ENCODE measurements at regions not wholly inside any gene's neighbourhood (a gene's known extent, or its start where the extent isn't known, plus 50 kb on each side); places are given as distances from the start of the nearest gene placed in this dataset.

DNA sequence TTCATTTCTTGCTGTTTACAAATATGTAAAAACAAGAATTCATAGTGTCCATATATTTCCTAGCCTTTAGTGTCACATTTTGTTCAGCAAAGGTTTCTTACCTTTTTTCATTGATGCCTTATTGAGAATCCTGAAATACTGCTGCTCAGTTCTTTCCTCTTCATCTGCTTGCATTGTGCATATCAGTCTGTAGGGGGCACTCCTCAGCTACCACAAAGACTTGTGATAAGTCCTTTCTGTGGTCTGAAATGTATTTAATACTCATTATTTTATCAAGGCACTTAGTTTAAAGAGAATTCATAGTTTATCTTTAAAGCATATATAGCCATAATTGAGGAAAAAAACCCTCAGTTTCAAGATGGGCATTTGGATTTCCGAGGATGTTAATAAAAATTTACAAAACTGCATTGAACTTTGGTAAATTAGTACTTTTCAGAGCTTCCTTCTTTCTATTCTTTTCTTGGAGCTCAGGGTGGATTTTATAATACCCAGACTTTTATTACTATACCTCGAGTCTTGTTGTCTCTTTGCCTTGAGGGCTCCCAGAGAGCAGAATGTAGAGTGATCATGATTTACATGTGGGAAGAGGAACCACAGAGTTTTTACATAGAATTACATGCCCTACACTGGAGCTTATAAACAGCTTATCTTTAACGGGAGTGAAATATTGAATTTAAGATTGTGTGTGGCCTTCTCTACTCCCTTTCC lies 570.1 kb downstream of the PLCL1 start:
- Mint-ChIP-seq H3K9me3 (no peaks in the 10 kb centered on the region), H3K4me3 (no peak overlapping the region), H3K27me3 (peaks cover 59% of the 10 kb centered on the region), H3K27ac (no peak overlapping the region), H3K36me3 (ENCODE audit: low read depth) (no peaks in the 10 kb centered on the region), H3K4me1 (ENCODE audit: low read depth) (peaks cover 10% of the 10 kb centered on the region)
- no peak for DNase-seq

DNA sequence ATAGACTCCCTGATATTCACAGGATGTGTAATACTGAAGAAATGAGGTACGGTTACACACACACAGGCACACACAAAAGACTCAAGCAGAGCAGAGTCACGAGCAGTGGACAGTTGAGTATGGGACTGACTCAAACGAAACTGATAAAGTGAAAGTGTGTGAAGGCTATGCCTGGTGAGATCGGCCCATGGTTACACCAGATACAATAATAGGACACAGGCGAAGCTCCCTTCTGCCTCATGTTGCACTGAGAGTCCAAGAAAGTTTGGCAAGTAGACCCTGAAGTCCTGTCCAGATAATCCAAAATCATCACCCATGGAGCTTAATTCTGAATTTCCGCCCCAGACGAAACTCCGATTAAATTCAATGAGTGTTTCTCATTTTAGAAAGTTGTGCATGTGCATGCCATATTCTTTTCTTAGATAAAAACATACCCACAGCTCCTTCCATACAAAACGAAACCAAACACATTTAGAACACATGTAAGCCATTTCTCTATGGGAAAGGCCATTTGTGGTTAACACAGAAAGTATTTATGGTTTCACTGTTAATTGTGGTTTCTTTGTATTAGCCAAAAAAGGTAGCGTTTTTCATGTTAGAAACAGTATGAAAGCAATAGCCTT lies 567.6 kb downstream of the PLCL1 start:
- H3K4me3 Mint-ChIP-seq, result no peak overlapping the region
- H3K9me3 Mint-ChIP-seq, result no peaks in the 10 kb centered on the region
- H3K4me1 Mint-ChIP-seq (ENCODE audit: low read depth), result peaks cover 9% of the 10 kb centered on the region
- H3K27me3 Mint-ChIP-seq, result peaks cover 50% of the 10 kb centered on the region
- no peak for DNase-seq
- no peak overlapping the region for H3K27ac Mint-ChIP-seq
- H3K36me3 Mint-ChIP-seq (ENCODE audit: low read depth), result no peaks in the 10 kb centered on the region

DNA sequence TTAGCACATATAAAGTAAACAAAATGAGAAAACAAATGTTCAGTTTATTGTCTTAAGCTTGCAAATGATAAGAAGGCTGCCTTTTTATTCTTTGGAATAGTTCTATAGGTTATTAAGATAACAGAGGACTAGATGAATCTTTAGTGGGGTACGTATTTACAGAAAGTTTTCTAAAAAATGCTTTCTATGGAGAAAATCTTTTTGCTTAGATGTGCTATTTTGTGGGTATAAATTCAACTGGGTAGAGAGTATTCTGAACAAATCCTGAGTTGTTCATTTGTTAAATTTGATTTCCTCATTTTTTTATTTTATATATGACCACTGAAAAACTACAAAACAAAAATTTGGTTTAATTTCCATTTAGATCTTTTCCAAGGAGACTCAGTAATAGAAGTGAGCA lies 566.9 kb downstream of the PLCL1 start:
- Mint-ChIP-seq H3K4me3 (no peak overlapping the region), H3K4me1 (ENCODE audit: low read depth) (peaks cover 9% of the 10 kb centered on the region), H3K9me3 (no peaks in the 10 kb centered on the region), H3K27ac (no peak overlapping the region), H3K27me3 (peaks cover 45% of the 10 kb centered on the region), H3K36me3 (ENCODE audit: low read depth) (no peaks in the 10 kb centered on the region)
- DNase-seq, result no peak

DNA sequence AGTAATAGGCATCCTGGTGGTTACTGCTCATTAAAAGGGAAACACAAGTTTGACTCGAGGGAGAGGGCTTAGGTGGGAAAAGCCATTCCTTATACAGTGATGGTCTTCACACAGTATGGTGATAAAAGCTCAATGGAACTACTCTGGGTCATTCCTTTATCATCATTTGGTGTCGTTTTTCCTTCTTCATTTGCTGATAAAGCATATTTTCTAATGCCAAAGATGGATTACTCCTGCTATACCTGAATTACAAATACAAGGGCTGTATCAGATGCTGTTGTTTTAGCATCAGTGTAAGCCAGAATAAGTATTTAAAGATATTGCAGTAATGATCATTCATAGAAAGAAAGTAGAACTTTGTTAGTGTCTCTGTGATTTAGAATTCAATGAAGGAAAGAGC lies 563.7 kb downstream of the PLCL1 start:
- peaks cover 37% of the 10 kb centered on the region for H3K27me3 Mint-ChIP-seq
- peaks cover 9% of the 10 kb centered on the region for H3K4me1 Mint-ChIP-seq (ENCODE audit: low read depth)
- DNase-seq, result no peak
- no peak overlapping the region for H3K27ac Mint-ChIP-seq
- H3K9me3 Mint-ChIP-seq, result no peaks in the 10 kb centered on the region
- H3K36me3 Mint-ChIP-seq (ENCODE audit: low read depth), result no peaks in the 10 kb centered on the region
- H3K4me3 Mint-ChIP-seq, result no peak overlapping the region

DNA sequence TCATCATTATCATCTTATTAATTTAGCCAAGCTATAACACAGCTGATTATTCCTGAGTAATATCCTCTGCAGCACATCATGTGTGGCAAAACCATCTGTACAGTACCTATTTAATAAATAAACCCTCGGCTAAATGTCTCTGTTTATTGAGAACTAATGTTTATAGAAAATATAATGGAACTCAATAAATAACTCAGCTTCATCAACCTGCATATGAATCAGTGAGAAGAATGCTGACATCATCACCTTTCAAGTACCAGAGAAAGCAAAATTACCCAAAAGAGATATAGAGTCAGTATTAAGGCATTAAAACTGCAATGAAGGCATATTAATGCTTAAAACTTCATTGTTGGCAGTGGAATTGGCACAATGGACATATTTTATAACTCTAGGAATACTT lies 558.3 kb downstream of the PLCL1 start:
- no peak for DNase-seq
- no peak overlapping the region for H3K4me3 Mint-ChIP-seq
- no peaks in the 10 kb centered on the region for H3K36me3 Mint-ChIP-seq (ENCODE audit: low read depth)
- no peaks in the 10 kb centered on the region for H3K4me1 Mint-ChIP-seq (ENCODE audit: low read depth)
- H3K27ac Mint-ChIP-seq, result no peak overlapping the region
- H3K27me3 Mint-ChIP-seq, result peaks cover 30% of the 10 kb centered on the region
- no peaks in the 10 kb centered on the region for H3K9me3 Mint-ChIP-seq

DNA sequence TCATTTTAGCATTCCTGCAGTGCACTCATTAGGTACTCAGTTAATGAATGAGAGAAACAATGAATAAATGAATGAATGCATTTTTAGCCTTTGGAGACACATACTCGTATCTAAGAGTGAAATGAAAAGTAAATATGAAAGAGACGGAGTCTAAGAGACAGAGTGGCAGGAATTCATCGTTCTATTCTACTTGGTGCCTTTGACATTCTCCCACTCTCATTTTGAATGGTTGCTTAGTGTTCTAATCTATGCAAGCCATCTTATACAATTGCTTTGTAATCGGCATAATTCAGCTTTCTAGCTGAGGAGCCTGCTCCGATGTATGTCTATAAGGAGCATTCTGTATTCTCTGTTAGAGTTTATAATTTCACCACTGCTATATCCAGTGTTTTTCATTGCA lies 554.9 kb downstream of the PLCL1 start:
- Mint-ChIP-seq H3K27me3 (peaks cover 41% of the 10 kb centered on the region), H3K4me1 (ENCODE audit: low read depth) (no peaks in the 10 kb centered on the region), H3K27ac (no peak overlapping the region), H3K9me3 (no peaks in the 10 kb centered on the region), H3K4me3 (no peak overlapping the region), H3K36me3 (ENCODE audit: low read depth) (no peaks in the 10 kb centered on the region)
- DNase-seq, result no peak

DNA sequence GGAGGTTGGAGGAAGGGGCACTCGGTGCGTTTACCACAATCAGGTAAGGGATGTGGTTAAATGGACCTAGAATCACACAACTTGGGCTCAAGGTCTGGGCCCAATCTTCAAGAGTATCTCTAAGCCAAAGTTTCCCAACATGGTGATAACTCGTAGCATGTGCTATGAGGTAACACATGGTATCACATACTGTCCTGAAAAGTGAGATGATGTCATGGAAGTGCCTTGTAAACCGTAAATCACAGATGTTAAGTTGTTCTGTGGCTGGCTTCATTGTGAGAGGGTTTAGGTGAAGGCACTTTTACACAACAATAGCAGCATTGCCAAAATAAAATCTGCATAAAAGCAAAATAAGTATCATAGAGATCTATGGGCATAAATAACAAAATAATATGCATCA lies 551.8 kb downstream of the PLCL1 start:
- peaks cover 52% of the 10 kb centered on the region for H3K27me3 Mint-ChIP-seq
- H3K9me3 Mint-ChIP-seq, result no peaks in the 10 kb centered on the region
- no peak overlapping the region for H3K4me3 Mint-ChIP-seq
- no peaks in the 10 kb centered on the region for H3K4me1 Mint-ChIP-seq (ENCODE audit: low read depth)
- no peak for DNase-seq
- H3K27ac Mint-ChIP-seq, result no peak overlapping the region
- H3K36me3 Mint-ChIP-seq (ENCODE audit: low read depth), result no peaks in the 10 kb centered on the region

DNA sequence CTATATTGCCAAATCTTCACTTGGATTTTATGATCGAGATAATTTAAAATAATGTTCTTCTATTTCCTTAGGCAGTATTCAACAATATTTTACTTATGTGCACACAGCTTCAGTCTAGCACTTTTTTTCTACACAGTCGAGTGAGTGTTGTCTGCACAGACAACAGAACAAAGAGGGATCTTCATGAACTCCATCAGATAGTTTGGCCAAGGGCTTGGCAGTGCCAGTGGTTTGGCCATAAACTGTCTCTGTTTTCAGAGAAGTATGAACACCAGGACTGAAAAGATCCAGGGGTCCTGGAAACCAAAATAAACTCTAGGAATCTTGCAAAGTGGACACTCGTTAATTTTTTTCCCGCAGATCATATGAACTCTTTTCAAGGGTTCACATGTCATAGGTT lies 547.3 kb downstream of the PLCL1 start:
- no peak overlapping the region for H3K27ac Mint-ChIP-seq
- no peaks in the 10 kb centered on the region for H3K9me3 Mint-ChIP-seq
- no peak overlapping the region for H3K4me3 Mint-ChIP-seq
- DNase-seq, result no peak
- no peaks in the 10 kb centered on the region for H3K4me1 Mint-ChIP-seq (ENCODE audit: low read depth)
- peaks cover 31% of the 10 kb centered on the region for H3K27me3 Mint-ChIP-seq
- no peaks in the 10 kb centered on the region for H3K36me3 Mint-ChIP-seq (ENCODE audit: low read depth)

DNA sequence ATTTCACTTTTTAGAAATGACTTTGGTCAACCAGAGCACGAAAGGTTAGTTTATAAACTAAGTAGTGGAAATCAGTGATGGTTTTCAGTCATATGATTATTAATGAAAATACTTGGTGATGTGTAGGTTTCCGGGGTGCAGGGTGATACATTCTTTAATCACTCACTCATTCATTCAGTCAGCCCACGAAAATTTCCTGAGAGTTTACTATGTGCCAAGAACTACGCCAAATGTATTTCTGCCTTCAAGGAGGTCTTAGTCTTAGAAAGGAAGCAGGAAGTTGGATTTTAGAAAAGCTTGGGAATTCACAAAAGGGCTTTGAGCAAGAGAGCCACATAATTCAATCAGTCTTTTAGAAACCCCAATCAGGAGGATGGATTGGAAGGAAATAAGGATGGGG lies 543.6 kb downstream of the PLCL1 start:
- peaks cover 3% of the 10 kb centered on the region for H3K4me1 Mint-ChIP-seq (ENCODE audit: low read depth)
- H3K9me3 Mint-ChIP-seq, result no peaks in the 10 kb centered on the region
- H3K27me3 Mint-ChIP-seq, result peaks cover 27% of the 10 kb centered on the region
- DNase-seq, result no peak
- no peaks in the 10 kb centered on the region for H3K36me3 Mint-ChIP-seq (ENCODE audit: low read depth)
- no peak overlapping the region for H3K27ac Mint-ChIP-seq
- H3K4me3 Mint-ChIP-seq, result no peak overlapping the region

DNA sequence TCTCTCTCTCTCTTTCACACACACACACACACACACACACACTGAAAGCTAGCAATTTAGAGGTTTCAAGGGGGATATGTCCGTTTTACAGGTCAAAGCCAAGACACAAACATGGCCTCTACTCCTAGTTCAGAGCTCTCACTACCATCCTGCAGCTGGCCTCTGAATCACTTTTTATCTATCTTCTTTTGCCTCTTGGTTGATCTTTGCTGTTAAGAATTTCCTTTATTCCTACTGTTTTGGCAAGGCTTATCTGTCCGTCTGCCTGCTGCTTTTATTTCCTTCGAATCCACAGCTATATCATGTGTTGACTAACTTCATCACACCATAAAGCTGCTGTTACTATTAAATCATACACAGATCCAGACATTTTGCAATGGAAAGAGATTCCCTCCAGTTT lies 543.0 kb downstream of the PLCL1 start:
- no peak overlapping the region for H3K27ac Mint-ChIP-seq
- H3K36me3 Mint-ChIP-seq (ENCODE audit: low read depth), result no peaks in the 10 kb centered on the region
- H3K27me3 Mint-ChIP-seq, result peaks cover 24% of the 10 kb centered on the region
- no peak for DNase-seq
- H3K4me1 Mint-ChIP-seq (ENCODE audit: low read depth), result peaks cover 3% of the 10 kb centered on the region
- H3K4me3 Mint-ChIP-seq, result no peak overlapping the region
- H3K9me3 Mint-ChIP-seq, result no peaks in the 10 kb centered on the region

DNA sequence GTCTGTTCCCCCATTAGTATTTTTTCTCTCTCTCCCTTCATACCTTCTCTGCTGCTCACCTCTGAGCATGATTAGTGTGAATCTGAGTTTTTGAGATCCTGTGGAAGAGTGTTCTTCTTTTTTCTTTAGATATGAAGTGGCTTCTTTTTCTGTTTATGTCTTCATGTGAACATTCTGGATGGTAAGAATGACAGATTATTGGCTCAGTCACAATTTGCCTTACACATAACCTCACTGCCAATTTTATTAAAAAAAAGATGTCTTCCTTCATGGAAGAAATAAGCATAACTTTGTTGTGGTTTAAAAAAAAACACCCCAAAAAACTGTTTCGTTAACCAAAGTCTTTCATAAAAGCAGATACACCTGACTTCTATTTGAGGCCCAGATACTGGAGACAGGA lies 539.1 kb downstream of the PLCL1 start:
- Mint-ChIP-seq H3K4me1 (ENCODE audit: low read depth) (peaks cover 3% of the 10 kb centered on the region), H3K36me3 (ENCODE audit: low read depth) (no peaks in the 10 kb centered on the region), H3K27me3 (peaks cover 25% of the 10 kb centered on the region), H3K27ac (no peak overlapping the region), H3K4me3 (no peak overlapping the region), H3K9me3 (no peaks in the 10 kb centered on the region)
- no peak for DNase-seq

DNA sequence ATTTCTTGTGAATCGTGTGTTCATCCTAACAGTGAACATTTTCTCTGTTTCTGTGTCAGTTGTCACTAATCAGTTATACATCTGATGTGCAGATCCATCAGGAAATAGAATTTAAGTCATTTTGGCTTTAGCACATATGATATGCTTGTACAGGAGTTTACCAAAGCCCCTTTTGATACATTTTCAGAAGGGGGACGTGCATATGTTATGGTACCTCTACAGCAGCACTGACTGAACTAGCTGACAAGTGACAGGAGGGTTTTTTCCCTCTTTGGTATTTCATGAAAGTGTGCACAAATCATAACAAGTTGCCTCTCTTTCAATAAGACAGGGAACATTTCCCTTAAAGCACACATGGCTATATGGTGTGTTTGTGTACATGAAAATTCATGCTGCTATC lies 536.5 kb downstream of the PLCL1 start:
- H3K27me3 Mint-ChIP-seq, result peaks cover 39% of the 10 kb centered on the region
- H3K36me3 Mint-ChIP-seq (ENCODE audit: low read depth), result no peaks in the 10 kb centered on the region
- no peak for DNase-seq
- no peak overlapping the region for H3K4me3 Mint-ChIP-seq
- no peak overlapping the region for H3K27ac Mint-ChIP-seq
- H3K9me3 Mint-ChIP-seq, result no peaks in the 10 kb centered on the region
- H3K4me1 Mint-ChIP-seq (ENCODE audit: low read depth), result peaks cover 3% of the 10 kb centered on the region

DNA sequence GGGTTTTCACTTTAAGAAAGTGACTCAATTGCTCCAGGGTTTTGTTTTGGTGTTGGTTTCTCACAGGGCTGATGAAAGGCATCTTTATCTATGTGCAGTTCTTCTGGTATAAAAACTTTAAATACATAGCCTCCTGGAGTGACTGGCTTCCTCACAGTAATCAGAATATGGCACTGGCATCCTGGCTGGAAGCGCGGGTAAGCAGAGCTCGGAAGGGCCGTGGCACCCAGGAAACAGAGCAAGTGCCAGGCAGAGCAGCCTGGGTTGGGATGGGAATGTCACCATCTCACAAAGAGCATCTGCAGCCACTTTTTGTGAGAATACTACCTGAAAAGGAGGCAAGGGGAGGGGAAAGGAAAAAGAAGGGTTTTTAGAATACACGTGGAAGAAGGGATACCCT lies 534.7 kb downstream of the PLCL1 start:
- no peaks in the 10 kb centered on the region for H3K36me3 Mint-ChIP-seq (ENCODE audit: low read depth)
- no peaks in the 10 kb centered on the region for H3K9me3 Mint-ChIP-seq
- H3K4me1 Mint-ChIP-seq (ENCODE audit: low read depth), result peaks cover 3% of the 10 kb centered on the region
- no peak overlapping the region for H3K27ac Mint-ChIP-seq
- DNase-seq, result no peak
- peaks cover 35% of the 10 kb centered on the region for H3K27me3 Mint-ChIP-seq
- no peak overlapping the region for H3K4me3 Mint-ChIP-seq

DNA sequence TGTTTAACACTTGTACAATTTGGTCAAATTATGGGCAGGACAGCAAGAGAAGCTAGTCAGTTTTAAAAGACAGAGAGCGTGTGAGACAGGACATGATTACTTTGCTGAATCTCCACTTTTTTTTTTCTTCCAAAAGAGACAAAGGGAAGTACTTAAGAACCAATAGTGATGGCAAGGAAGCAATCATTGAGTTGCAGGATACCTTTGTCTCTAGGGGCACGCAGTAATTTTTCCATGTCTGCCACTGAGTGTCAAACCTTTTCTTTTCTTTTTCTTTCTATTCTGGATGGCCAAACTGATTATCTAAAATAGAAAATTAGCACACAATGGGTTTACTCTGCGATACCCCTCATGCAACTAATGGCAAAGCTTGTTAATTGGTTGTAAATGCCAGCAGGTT lies 533.0 kb downstream of the PLCL1 start:
- DNase-seq, result no peak
- no peak overlapping the region for H3K4me3 Mint-ChIP-seq
- no peak overlapping the region for H3K27ac Mint-ChIP-seq
- H3K36me3 Mint-ChIP-seq (ENCODE audit: low read depth), result no peaks in the 10 kb centered on the region
- H3K27me3 Mint-ChIP-seq, result peaks cover 35% of the 10 kb centered on the region
- no peaks in the 10 kb centered on the region for H3K9me3 Mint-ChIP-seq
- H3K4me1 Mint-ChIP-seq (ENCODE audit: low read depth), result no peaks in the 10 kb centered on the region

DNA sequence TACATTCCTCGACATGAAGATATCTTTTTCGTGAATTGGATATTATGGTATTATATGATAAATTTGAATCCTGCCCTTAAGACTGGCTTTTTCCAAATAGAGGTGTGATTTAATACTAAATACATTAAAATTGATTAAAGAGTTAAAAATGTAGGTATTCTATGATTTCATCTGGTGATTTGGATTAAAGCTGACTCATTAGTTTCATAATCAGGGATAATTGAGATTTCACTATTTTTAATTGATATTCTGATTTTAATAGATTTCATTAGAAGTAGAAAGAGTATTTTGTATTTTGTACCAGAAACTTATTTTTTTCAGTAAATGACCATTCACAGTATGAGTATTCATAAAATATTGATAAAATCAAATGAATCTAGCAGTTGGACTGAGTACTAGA lies 524.1 kb downstream of the PLCL1 start:
- Mint-ChIP-seq H3K27ac (no peak overlapping the region), H3K4me1 (ENCODE audit: low read depth) (peaks cover 28% of the 10 kb centered on the region), H3K9me3 (no peaks in the 10 kb centered on the region), H3K27me3 (peaks cover 30% of the 10 kb centered on the region), H3K36me3 (ENCODE audit: low read depth) (no peaks in the 10 kb centered on the region), H3K4me3 (no peak overlapping the region)
- no peak for DNase-seq

DNA sequence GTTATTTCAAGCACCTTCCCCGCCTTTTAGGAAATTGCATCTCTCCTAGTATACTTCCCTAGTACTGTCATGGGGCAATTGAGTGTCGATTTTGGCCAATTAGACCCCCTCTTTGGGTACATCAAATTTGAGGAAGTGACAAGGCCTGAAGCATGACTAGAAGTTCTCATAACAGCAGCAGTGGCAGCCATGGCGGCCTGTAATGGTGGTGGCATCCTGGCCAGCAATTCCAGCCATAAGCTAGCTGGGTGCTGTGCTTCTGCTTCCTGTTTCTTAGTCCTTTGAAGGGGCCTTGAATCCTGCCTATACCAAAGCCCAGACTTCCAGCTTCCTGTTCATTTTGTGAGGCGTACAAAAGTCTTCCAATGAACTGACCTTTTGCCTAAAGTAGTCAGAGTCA lies 523.1 kb downstream of the PLCL1 start:
- Mint-ChIP-seq H3K27me3 (peaks cover 30% of the 10 kb centered on the region), H3K27ac (no peak overlapping the region), H3K4me1 (ENCODE audit: low read depth) (peaks cover 28% of the 10 kb centered on the region), H3K4me3 (no peak overlapping the region), H3K36me3 (ENCODE audit: low read depth) (no peaks in the 10 kb centered on the region), H3K9me3 (no peaks in the 10 kb centered on the region)
- DNase-seq, result no peak
